Effector memory CD8-positive, alpha-beta T cell (primary cell): ENCODE measurements at regions not wholly inside any gene's neighbourhood (a gene's known extent, or its start where the extent isn't known, plus 50 kb on each side); places are given as distances from the start of the nearest gene placed in this dataset.

ENCODE experiments used
- ATAC-seq: fragments of 150-1000 bp; cut with Tn5 transposase; replicated peaks from 2 replicates; pipeline ENCODE4 v1.10.0; 2021; ENCODE audit warnings: mild to moderate bottlenecking, moderate library complexity
- DNase-seq, 3 experiments: peaks; one replicate each; pipeline ENCODE4 v3.0.0; 2021
- H3K27ac Mint-ChIP-seq, 2 donors: one replicate each; pipeline ENCODE4 v1.8.0; 2022; ENCODE audit warnings: mild to moderate bottlenecking in 2 of 2, mixed read lengths in 2 of 2, moderate library complexity in 2 of 2
- H3K27me3 Mint-ChIP-seq, 2 donors: one replicate each; pipeline ENCODE4 v1.8.0; 2022; ENCODE audit warnings: mixed read lengths in 2 of 2
- H3K36me3 Mint-ChIP-seq: one replicate; pipeline ENCODE4 v1.8.0; 2022; ENCODE audit warnings: mild to moderate bottlenecking, moderate library complexity, mixed read lengths; ENCODE audit not compliant: insufficient read depth
- H3K4me1 Mint-ChIP-seq, 2 donors: one replicate each; pipeline ENCODE4 v1.8.0; 2022; ENCODE audit warnings: low read depth in 2 of 2, mixed read lengths in 2 of 2
- H3K4me3 Mint-ChIP-seq, 2 donors: one replicate each; pipeline ENCODE4 v1.8.0; 2022; ENCODE audit warnings: mild to moderate bottlenecking in 2 of 2, mixed read lengths in 2 of 2, moderate library complexity in 2 of 2
- H3K9me3 Mint-ChIP-seq, 2 donors: one replicate each; pipeline ENCODE4 v1.8.0; 2022; ENCODE audit warnings: mixed read lengths in 2 of 2

DNA sequence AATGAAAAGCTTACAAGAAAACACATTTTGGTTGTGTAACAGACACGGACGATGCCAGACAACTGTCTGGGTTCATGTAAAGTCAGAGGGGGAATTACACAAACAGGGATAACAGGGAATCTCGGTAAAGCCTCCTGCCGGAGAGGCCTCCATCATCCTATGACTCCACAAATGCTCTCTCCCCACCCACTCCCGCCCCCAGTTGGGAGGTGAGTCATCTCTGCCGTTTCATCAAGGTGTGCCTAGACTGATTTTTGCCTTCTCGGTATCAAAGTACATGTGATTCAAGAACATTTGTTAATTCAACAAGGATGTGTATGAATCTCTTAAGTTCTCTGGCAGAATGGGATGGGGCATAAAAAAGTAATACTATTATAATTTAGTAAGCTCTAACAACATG, 304.9 kb upstream of the PRDM1 start:
- Mint-ChIP-seq H3K4me1 (peaks cover 5 to 6% of the 10 kb centered on the region in 2 donors), H3K36me3 (no peaks in the 10 kb centered on the region), H3K27me3 (no peaks in the 10 kb centered on the region), H3K27ac (peak overlapping the region in 1 of 2 donors; percentile 19), H3K4me3 (no peak overlapping the region), H3K9me3 (no peaks in the 10 kb centered on the region)
- DNase-seq = no peak
- no peak for ATAC-seq

DNA sequence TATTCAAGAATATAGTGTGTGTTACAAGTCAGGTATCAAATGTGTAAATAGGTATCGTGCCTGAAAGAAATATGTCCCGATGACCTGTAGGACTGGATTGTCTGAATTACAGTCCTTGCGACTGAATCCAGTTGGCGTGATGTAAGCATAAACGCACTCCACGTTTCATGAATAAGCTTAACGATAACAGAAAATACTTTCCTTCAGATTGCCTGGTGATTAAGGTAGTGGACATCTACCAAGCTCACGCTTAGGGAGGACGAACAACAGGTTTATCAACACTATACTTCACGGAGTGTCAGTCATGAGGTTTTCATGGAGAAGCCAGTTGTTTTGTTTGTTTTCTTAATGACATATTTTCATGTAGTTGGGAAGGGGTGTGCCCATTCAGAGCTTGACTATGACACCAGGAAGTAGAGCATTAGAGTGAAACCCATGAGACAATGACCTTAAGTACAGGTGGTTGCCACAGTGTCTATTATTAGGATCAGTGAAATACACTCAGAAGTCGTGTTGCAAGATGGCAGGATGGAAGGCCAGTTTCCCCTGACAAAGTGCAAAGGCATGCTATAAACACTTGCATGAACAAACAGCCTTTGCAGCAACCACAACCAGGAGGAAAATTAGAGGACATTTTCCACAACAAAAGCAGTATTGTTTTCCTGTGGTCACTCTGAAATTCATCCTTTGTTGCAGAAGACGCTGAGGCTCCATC, 305.8 kb upstream of the PRDM1 start:
- H3K27me3 Mint-ChIP-seq = no peaks in the 10 kb centered on the region
- peaks cover 5 to 6% of the 10 kb centered on the region in 2 donors for H3K4me1 Mint-ChIP-seq
- no peaks in the 10 kb centered on the region for H3K36me3 Mint-ChIP-seq
- no peaks in the 10 kb centered on the region for H3K9me3 Mint-ChIP-seq
- H3K27ac Mint-ChIP-seq = no peak overlapping the region
- H3K4me3 Mint-ChIP-seq = no peak overlapping the region
- ATAC-seq = no peak
- DNase-seq = no peak

GRCh38 chr6:105779110-105779509, 307.0 kb upstream of the PRDM1 start:
- no peak for ATAC-seq
- H3K27ac Mint-ChIP-seq = no peak overlapping the region
- DNase-seq = no peak
- H3K36me3 Mint-ChIP-seq = no peaks in the 10 kb centered on the region
- H3K9me3 Mint-ChIP-seq = no peaks in the 10 kb centered on the region
- peaks cover 5 to 6% of the 10 kb centered on the region in 2 donors for H3K4me1 Mint-ChIP-seq
- no peak overlapping the region for H3K4me3 Mint-ChIP-seq
- no peaks in the 10 kb centered on the region for H3K27me3 Mint-ChIP-seq

DNA sequence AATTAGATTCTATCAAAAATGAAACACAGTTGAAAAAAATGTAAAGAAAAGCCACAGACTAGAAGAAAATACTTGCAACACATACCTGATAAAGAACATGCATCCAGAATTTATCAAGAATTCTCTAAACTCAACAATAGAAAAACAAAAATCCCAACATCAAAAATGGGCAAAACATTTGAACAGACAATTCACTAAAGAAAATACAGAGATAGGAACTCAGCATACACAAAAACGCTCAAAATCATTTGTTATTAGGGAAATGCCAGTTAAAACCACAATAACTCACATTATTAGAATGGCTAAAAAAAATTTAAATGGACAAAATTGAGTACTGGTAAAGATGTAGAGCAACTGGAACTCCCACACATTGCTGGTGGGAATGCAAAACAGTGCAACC, 311.0 kb upstream of the PRDM1 start:
- H3K27me3 Mint-ChIP-seq = no peaks in the 10 kb centered on the region
- H3K27ac Mint-ChIP-seq = no peak overlapping the region
- H3K4me3 Mint-ChIP-seq = no peak overlapping the region
- H3K9me3 Mint-ChIP-seq = no peaks in the 10 kb centered on the region
- H3K36me3 Mint-ChIP-seq = no peaks in the 10 kb centered on the region
- ATAC-seq (no peak), DNase-seq (no peak)
- H3K4me1 Mint-ChIP-seq = no peaks in the 10 kb centered on the region

DNA sequence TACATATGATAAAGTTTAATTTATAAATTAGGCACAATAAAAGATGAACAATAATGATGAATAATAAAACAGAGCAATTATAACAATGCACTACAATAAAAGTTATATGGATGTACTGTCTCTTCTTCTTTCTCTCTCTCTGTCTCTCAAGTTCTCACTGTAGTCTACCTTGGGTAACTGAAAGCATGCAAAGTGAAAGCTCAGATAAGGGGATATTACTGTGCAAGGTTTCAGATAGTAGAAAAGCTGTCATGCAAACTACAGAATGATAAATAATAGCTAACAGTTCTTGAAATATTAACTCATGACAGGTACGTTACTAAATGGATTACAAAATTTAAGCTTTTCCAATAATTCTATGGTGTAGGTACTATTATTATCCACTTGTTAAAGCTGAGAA, 311.9 kb upstream of the PRDM1 start:
- Mint-ChIP-seq H3K4me1 (no peaks in the 10 kb centered on the region), H3K4me3 (no peak overlapping the region), H3K27me3 (no peaks in the 10 kb centered on the region), H3K36me3 (no peaks in the 10 kb centered on the region), H3K27ac (no peak overlapping the region), H3K9me3 (no peaks in the 10 kb centered on the region)
- ATAC-seq = no peak
- DNase-seq = no peak

GRCh38 chr6:105771313-105771970, 314.7 kb upstream of the PRDM1 start:
- Mint-ChIP-seq H3K9me3 (no peaks in the 10 kb centered on the region), H3K27ac (no peak overlapping the region), H3K4me3 (no peak overlapping the region), H3K4me1 (no peaks in the 10 kb centered on the region), H3K36me3 (no peaks in the 10 kb centered on the region), H3K27me3 (no peaks in the 10 kb centered on the region)
- no peak for ATAC-seq
- no peak for DNase-seq

- no peaks in the 10 kb centered on the region for H3K4me1 Mint-ChIP-seq
- DNase-seq (no peak), ATAC-seq (no peak)
- H3K27me3 Mint-ChIP-seq = no peaks in the 10 kb centered on the region
- no peaks in the 10 kb centered on the region for H3K36me3 Mint-ChIP-seq
- H3K9me3 Mint-ChIP-seq = no peaks in the 10 kb centered on the region
- H3K27ac Mint-ChIP-seq = no peak overlapping the region
- no peak overlapping the region for H3K4me3 Mint-ChIP-seq
Measured at GRCh38 chr6:105769987-105770386, 316.1 kb upstream of the PRDM1 start.

DNA sequence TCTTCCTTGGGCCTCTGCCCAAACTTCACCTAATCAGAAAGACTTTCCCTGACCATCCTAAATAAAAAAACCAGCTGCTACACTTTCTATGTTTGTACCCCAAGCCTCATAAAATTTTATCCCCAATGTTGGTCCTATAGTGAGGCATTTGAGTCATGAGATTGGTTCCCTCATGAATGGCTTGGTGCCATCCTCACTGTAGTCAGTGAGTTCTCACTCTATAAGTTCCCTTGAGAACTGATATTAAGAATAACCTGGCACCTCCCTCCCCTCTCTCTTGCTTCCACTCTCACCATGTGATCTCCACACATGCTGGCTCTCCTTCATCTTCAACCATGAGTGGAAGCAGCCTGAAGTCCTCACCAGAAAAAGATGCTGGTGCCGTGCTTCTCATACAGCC, 316.9 kb upstream of the PRDM1 start:
- Mint-ChIP-seq H3K36me3 (no peaks in the 10 kb centered on the region), H3K9me3 (no peaks in the 10 kb centered on the region), H3K27me3 (no peaks in the 10 kb centered on the region), H3K4me1 (no peaks in the 10 kb centered on the region), H3K4me3 (no peak overlapping the region), H3K27ac (no peak overlapping the region)
- DNase-seq = no peak
- ATAC-seq = no peak

DNA sequence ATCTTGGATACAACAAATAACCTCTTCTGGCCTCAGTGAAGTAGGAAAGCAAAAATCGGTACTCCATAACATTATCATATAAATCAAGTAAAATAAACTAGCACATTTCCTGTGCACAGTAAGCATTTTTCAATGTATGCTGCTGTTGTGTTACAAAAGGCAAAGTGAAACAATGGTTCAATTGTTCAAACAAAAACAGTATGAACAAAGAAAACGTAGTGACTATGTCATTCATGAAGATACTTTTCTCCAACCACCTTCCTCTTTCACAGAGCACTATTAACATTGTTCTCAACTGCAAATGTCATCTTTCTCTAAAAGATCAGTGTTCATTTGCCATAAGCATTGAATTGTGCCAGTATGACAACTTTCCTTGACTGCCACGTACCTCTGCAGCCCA, 318.6 kb upstream of the PRDM1 start:
- DNase-seq (no peak), ATAC-seq (no peak)
- H3K9me3 Mint-ChIP-seq = peaks cover 0 to 2% of the 10 kb centered on the region in 2 donors
- H3K4me3 Mint-ChIP-seq = no peak overlapping the region
- H3K36me3 Mint-ChIP-seq = no peaks in the 10 kb centered on the region
- H3K27me3 Mint-ChIP-seq = no peaks in the 10 kb centered on the region
- no peak overlapping the region for H3K27ac Mint-ChIP-seq
- no peaks in the 10 kb centered on the region for H3K4me1 Mint-ChIP-seq

DNA sequence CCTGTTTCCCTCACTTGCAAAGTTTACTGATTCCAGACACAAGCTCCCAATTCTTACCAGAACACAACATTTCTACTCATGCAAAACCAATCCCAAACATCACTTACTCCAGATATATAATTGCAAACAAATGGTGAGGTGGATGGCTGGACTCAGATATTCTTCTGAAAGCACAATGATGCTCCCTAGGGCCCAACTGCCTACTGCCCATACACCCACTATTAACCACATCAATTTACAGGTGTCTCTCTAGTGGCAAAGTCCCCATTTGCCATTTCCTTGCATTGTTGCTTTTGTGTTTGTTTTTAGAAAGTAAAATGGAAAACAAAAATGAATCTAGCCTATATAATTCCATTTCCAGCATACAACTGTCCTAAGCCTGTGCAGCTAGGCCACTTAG, 320.9 kb upstream of the PRDM1 start:
- Mint-ChIP-seq H3K4me3 (no peak overlapping the region), H3K27me3 (no peaks in the 10 kb centered on the region), H3K9me3 (peaks cover 0 to 2% of the 10 kb centered on the region in 2 donors), H3K36me3 (no peaks in the 10 kb centered on the region), H3K4me1 (no peaks in the 10 kb centered on the region), H3K27ac (no peak overlapping the region)
- no peak for DNase-seq
- ATAC-seq = no peak

DNA sequence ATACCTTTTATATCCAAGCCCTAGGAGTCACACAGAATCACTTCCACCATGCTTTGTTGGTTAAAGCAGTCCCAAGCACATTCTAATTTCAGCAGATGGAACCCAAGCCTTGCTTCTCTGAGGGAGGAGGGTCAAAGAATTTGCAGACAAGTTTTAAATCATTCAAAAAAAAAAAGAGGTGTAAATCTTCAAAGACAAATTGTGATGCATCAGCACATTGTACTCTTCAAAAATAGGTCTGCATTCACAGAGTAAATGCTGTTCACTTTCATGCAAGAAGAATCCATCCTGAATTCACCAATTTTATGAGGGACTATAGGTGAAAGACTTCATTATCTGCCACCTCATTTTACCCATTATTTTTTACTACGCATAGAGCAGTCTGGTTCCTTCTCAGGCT, 321.8 kb upstream of the PRDM1 start:
- DNase-seq = no peak
- Mint-ChIP-seq H3K27me3 (no peaks in the 10 kb centered on the region), H3K27ac (no peak overlapping the region), H3K9me3 (peaks cover 0 to 2% of the 10 kb centered on the region in 2 donors), H3K36me3 (no peaks in the 10 kb centered on the region), H3K4me1 (no peaks in the 10 kb centered on the region), H3K4me3 (no peak overlapping the region)
- ATAC-seq = no peak

DNA sequence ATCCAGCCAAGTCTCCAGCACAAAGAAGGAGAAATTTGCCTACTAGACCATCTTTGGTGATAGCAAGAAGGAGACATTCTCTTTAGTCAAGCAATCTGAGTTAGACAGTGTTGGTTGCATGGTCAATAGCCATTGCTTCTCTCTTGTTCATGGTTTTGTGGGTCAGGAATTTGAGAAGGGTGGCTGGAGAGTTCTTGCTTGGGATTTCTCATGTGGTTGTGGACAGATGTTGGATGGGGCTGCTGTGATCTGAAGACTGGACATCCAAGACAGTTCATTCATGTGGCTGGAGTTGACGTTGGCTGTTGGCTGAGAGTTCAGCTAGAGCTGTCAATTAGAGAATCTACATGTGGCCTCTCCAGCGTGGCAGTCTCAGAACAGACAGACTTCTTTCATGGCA, 322.3 kb upstream of the PRDM1 start:
- DNase-seq = no peak
- no peak overlapping the region for H3K27ac Mint-ChIP-seq
- ATAC-seq = no peak
- no peaks in the 10 kb centered on the region for H3K36me3 Mint-ChIP-seq
- H3K9me3 Mint-ChIP-seq = peaks cover 0 to 2% of the 10 kb centered on the region in 2 donors
- H3K27me3 Mint-ChIP-seq = no peaks in the 10 kb centered on the region
- no peaks in the 10 kb centered on the region for H3K4me1 Mint-ChIP-seq
- no peak overlapping the region for H3K4me3 Mint-ChIP-seq

GRCh38 chr6:105760746-105761145, 325.4 kb upstream of the PRDM1 start:
- DNase-seq (no peak), ATAC-seq (no peak)
- H3K4me1 Mint-ChIP-seq = peaks cover 2 to 7% of the 10 kb centered on the region in 2 donors
- peaks cover 0 to 4% of the 10 kb centered on the region in 2 donors for H3K27me3 Mint-ChIP-seq
- no peak overlapping the region for H3K27ac Mint-ChIP-seq
- no peaks in the 10 kb centered on the region for H3K36me3 Mint-ChIP-seq
- no peak overlapping the region for H3K4me3 Mint-ChIP-seq
- H3K9me3 Mint-ChIP-seq = peaks cover 0 to 2% of the 10 kb centered on the region in 2 donors

- no peak overlapping the region for H3K27ac Mint-ChIP-seq
- peaks cover 0 to 8% of the 10 kb centered on the region in 2 donors for H3K27me3 Mint-ChIP-seq
- no peak overlapping the region for H3K4me3 Mint-ChIP-seq
- no peaks in the 10 kb centered on the region for H3K36me3 Mint-ChIP-seq
- ATAC-seq = no peak
- peaks cover 0 to 2% of the 10 kb centered on the region in 2 donors for H3K9me3 Mint-ChIP-seq
- DNase-seq = no peak
- H3K4me1 Mint-ChIP-seq = peaks cover 2 to 7% of the 10 kb centered on the region in 2 donors
Measured at GRCh38 chr6:105759946-105760345, 326.2 kb upstream of the PRDM1 start.
